ENCODE measurements at regions not wholly inside any gene's neighbourhood (a gene's known extent, or its start where the extent isn't known, plus 50 kb on each side); places are given as distances from the start of the nearest gene placed in this dataset.

GRCh38 chr12:30825341-30825740 lies 70.6 kb upstream of the CAPRIN2 start:
- H3K79me1 ChIP-seq (ENCODE audit: low read depth, low read length) = no peaks in the 10 kb centered on the region
- no peaks in the 10 kb centered on the region for H3K9me3 ChIP-seq (replicated peaks in 1 of 2; ENCODE audit: control insufficient read depth in 2 of 2, insufficient read depth in 1 of 2, low read depth in 1 of 2, low read length in 2 of 2)

DNA sequence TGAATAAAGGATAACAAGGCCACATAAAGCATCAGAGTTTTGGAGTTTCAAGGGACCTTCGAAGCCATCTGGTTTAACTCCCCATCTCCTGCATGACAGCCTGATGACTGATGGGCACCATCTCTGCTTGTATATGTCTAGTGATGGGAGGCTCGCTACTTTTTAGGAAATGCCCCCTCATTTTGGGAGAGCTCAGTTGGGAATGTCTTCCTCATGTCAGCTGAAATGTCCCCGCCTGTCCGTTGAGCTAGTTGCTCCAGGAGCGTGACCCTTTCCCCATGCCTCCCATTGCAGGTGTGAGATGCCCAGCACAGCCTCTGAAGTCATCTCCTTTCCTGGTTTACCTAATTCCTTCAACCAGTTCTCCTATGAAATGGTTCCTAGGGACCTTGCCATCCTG lies 69.6 kb upstream of the CAPRIN2 start:
- no CpG with 5 or more reads among the region's 5 CpGs for WGBS, 2 donors (ENCODE audit: extremely low coverage in 2 of 2, insufficient read length in 2 of 2, insufficient replicate concordance in 1 of 2)
- DNase-seq (ENCODE audit: low spot score) = no peak

More at GRCh38 chr12:30825341-30825740, 70.6 kb upstream of the CAPRIN2 start:
- WGBS, 2 donors (ENCODE audit: extremely low coverage in 2 of 2, insufficient read length in 2 of 2, insufficient replicate concordance in 1 of 2) = no CpG with 5 or more reads among the region's 4 CpGs
- Histone ChIP-seq H3K9ac (ENCODE audit: low read depth, low read length, poor library complexity) (no peak overlapping the region), H4K8ac (ENCODE audit: low read depth, low read length) (no peak overlapping the region), H3K18ac (ENCODE audit: low read length) (no peak overlapping the region), H3K23ac (ENCODE audit: low read depth, low read length, poor library complexity) (no peak overlapping the region), H2BK5ac (ENCODE audit: low read length) (no peak overlapping the region), H3K4me3 (ENCODE audit: low read length in 2 of 2) (no peak overlapping the region), H3K36me3 (replicated peaks in 1 of 2; ENCODE audit: control insufficient read depth in 2 of 2, insufficient read depth in 2 of 2, low read length in 2 of 2) (no peaks in the 10 kb centered on the region), H3K4me1 (ENCODE audit: control insufficient read depth in 2 of 2, insufficient read depth in 1 of 2, low read depth in 1 of 2, low read length in 2 of 2) (peaks cover 0 to 10% of the 10 kb centered on the region in 2 donors), H2BK120ac (ENCODE audit: low read depth, low read length) (no peak overlapping the region), H4K91ac (ENCODE audit: low read depth, low read length, poor library complexity) (no peak overlapping the region), H3K14ac (ENCODE audit: low read length) (no peak overlapping the region), H2AFZ (ENCODE audit: low read length) (no peak overlapping the region), H2BK12ac (ENCODE audit: low read length) (no peak overlapping the region), H3K4me2 (ENCODE audit: insufficient read depth, low read length, poor library complexity, severe bottlenecking) (no peak overlapping the region), H3K27ac (replicated peaks; ENCODE audit: low read length) (no peak overlapping the region), H2AK5ac (ENCODE audit: low read depth, low read length) (no peak overlapping the region), H3K4ac (ENCODE audit: low read length) (no peak overlapping the region), H3K27me3 (ENCODE audit: control insufficient read depth in 3 of 3, insufficient read depth in 3 of 3, low read depth in 1 of 3, low read length in 3 of 3) (peaks cover 0 to 50% (median 0%) of the 10 kb centered on the region in 3 experiments), H2BK15ac (ENCODE audit: low read length) (no peak overlapping the region)
- DNase-seq (ENCODE audit: low spot score) = no peak

GRCh38 chr12:30823764-30824163 lies 69.0 kb upstream of the CAPRIN2 start:
- WGBS, 2 donors (ENCODE audit: extremely low coverage in 2 of 2, insufficient read length in 2 of 2, insufficient replicate concordance in 1 of 2) = no CpG with 5 or more reads among the region's 13 CpGs
- H3K4ac ChIP-seq (ENCODE audit: low read length) = no peak overlapping the region
- H3K18ac ChIP-seq (ENCODE audit: low read length) = no peak overlapping the region
- no peak overlapping the region for H3K9ac ChIP-seq (ENCODE audit: low read depth, low read length, poor library complexity)
- H3K79me1 ChIP-seq (ENCODE audit: low read depth, low read length) = no peaks in the 10 kb centered on the region
- H2BK5ac ChIP-seq (ENCODE audit: low read length) = no peak overlapping the region
- H3K27me3 ChIP-seq (ENCODE audit: control insufficient read depth in 3 of 3, insufficient read depth in 3 of 3, low read depth in 1 of 3, low read length in 3 of 3) = peaks cover 0 to 47% (median 0%) of the 10 kb centered on the region in 3 experiments
- H3K9me3 ChIP-seq (replicated peaks in 1 of 2; ENCODE audit: control insufficient read depth in 2 of 2, insufficient read depth in 1 of 2, low read depth in 1 of 2, low read length in 2 of 2) = no peaks in the 10 kb centered on the region
- H3K4me3 ChIP-seq (ENCODE audit: low read length in 2 of 2) = no peak overlapping the region
- DNase-seq (ENCODE audit: low spot score) = no peak
- H3K4me2 ChIP-seq (ENCODE audit: insufficient read depth, low read length, poor library complexity, severe bottlenecking) = no peak overlapping the region
- no peak overlapping the region for H3K27ac ChIP-seq (replicated peaks; ENCODE audit: low read length)
- H2BK15ac ChIP-seq (ENCODE audit: low read length) = no peak overlapping the region
- no peak overlapping the region for H2AK5ac ChIP-seq (ENCODE audit: low read depth, low read length)
- no peak overlapping the region for H3K23ac ChIP-seq (ENCODE audit: low read depth, low read length, poor library complexity)
- no peak overlapping the region for H2BK12ac ChIP-seq (ENCODE audit: low read length)
- no peak overlapping the region for H4K91ac ChIP-seq (ENCODE audit: low read depth, low read length, poor library complexity)
- no peak overlapping the region for H2AFZ ChIP-seq (ENCODE audit: low read length)
- no peaks in the 10 kb centered on the region for H3K36me3 ChIP-seq (replicated peaks in 1 of 2; ENCODE audit: control insufficient read depth in 2 of 2, insufficient read depth in 2 of 2, low read length in 2 of 2)
- H4K8ac ChIP-seq (ENCODE audit: low read depth, low read length) = no peak overlapping the region
- H2BK120ac ChIP-seq (ENCODE audit: low read depth, low read length) = no peak overlapping the region
- no peak overlapping the region for H3K14ac ChIP-seq (ENCODE audit: low read length)
- peaks cover 0 to 10% of the 10 kb centered on the region in 2 donors for H3K4me1 ChIP-seq (ENCODE audit: control insufficient read depth in 2 of 2, insufficient read depth in 1 of 2, low read depth in 1 of 2, low read length in 2 of 2)

More for the DNA sequence above, 69.6 kb upstream of the CAPRIN2 start:
- no peak overlapping the region for H2BK5ac ChIP-seq (ENCODE audit: low read length)
- H4K91ac ChIP-seq (ENCODE audit: low read depth, low read length, poor library complexity) = no peak overlapping the region
- no peak overlapping the region for H3K18ac ChIP-seq (ENCODE audit: low read length)
- no peak overlapping the region for H3K4me3 ChIP-seq (ENCODE audit: low read length in 2 of 2)
- H3K9ac ChIP-seq (ENCODE audit: low read depth, low read length, poor library complexity) = no peak overlapping the region
- no peaks in the 10 kb centered on the region for H3K36me3 ChIP-seq (replicated peaks in 1 of 2; ENCODE audit: control insufficient read depth in 2 of 2, insufficient read depth in 2 of 2, low read length in 2 of 2)
- H2AK5ac ChIP-seq (ENCODE audit: low read depth, low read length) = no peak overlapping the region
- no peak overlapping the region for H3K27ac ChIP-seq (replicated peaks; ENCODE audit: low read length)
- no peak overlapping the region for H2AFZ ChIP-seq (ENCODE audit: low read length)
- H3K14ac ChIP-seq (ENCODE audit: low read length) = no peak overlapping the region
- H3K9me3 ChIP-seq (replicated peaks in 1 of 2; ENCODE audit: control insufficient read depth in 2 of 2, insufficient read depth in 1 of 2, low read depth in 1 of 2, low read length in 2 of 2) = no peaks in the 10 kb centered on the region
- H3K23ac ChIP-seq (ENCODE audit: low read depth, low read length, poor library complexity) = no peak overlapping the region
- H3K4me2 ChIP-seq (ENCODE audit: insufficient read depth, low read length, poor library complexity, severe bottlenecking) = no peak overlapping the region
- H3K27me3 ChIP-seq (ENCODE audit: control insufficient read depth in 3 of 3, insufficient read depth in 3 of 3, low read depth in 1 of 3, low read length in 3 of 3) = peaks cover 0 to 47% (median 0%) of the 10 kb centered on the region in 3 experiments
- no peak overlapping the region for H4K8ac ChIP-seq (ENCODE audit: low read depth, low read length)
- H2BK120ac ChIP-seq (ENCODE audit: low read depth, low read length) = no peak overlapping the region
- no peak overlapping the region for H2BK15ac ChIP-seq (ENCODE audit: low read length)
- H2BK12ac ChIP-seq (ENCODE audit: low read length) = no peak overlapping the region
- no peak overlapping the region for H3K4ac ChIP-seq (ENCODE audit: low read length)
- peaks cover 0 to 10% of the 10 kb centered on the region in 2 donors for H3K4me1 ChIP-seq (ENCODE audit: control insufficient read depth in 2 of 2, insufficient read depth in 1 of 2, low read depth in 1 of 2, low read length in 2 of 2)
- no peaks in the 10 kb centered on the region for H3K79me1 ChIP-seq (ENCODE audit: low read depth, low read length)

DNA sequence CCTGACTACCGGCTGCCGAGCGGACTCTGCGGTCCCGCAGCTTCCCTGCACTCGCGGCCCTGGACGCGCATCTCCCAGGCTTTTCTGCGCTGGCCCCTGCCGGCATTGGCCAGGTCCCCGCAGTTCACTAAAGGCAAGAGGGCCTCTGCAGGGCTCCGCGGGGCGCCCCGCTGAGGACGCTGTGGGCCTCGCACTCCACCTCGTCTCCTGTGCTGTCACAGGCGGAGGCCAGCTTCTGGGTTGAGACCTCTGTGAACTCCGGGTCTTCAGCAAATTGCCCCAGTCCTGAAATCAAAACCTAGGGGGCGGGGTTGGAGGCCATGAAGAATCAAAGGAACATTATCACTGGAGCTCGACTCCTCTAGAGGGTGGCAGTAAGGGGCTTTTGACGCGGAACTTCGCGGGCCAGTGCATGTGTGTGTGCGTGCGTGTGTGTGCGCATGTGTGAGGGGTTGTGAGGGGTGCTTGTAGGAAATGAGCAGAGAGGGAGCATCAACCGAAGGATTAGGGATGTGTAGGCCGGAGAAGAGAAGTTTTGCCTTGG lies 68.5 kb upstream of the CAPRIN2 start:
- no peak overlapping the region for H3K9ac ChIP-seq (ENCODE audit: low read depth, low read length, poor library complexity)
- no peak overlapping the region for H3K4ac ChIP-seq (ENCODE audit: low read length)
- no peaks in the 10 kb centered on the region for H3K9me3 ChIP-seq (replicated peaks in 1 of 2; ENCODE audit: control insufficient read depth in 2 of 2, insufficient read depth in 1 of 2, low read depth in 1 of 2, low read length in 2 of 2)
- peak overlapping the region; percentile 32 for H2BK15ac ChIP-seq (ENCODE audit: low read length)
- H2AK5ac ChIP-seq (ENCODE audit: low read depth, low read length) = no peak overlapping the region
- H4K91ac ChIP-seq (ENCODE audit: low read depth, low read length, poor library complexity) = no peak overlapping the region
- H3K79me1 ChIP-seq (ENCODE audit: low read depth, low read length) = no peaks in the 10 kb centered on the region
- peak overlapping the region; percentile 70 for H3K4me2 ChIP-seq (ENCODE audit: insufficient read depth, low read length, poor library complexity, severe bottlenecking)
- peak overlapping the region in 1 of 2 donors; percentile 31 for H3K4me3 ChIP-seq (ENCODE audit: low read length in 2 of 2)
- H3K14ac ChIP-seq (ENCODE audit: low read length) = no peak overlapping the region
- peaks cover 0 to 52% (median 0%) of the 10 kb centered on the region in 3 experiments for H3K27me3 ChIP-seq (ENCODE audit: control insufficient read depth in 3 of 3, insufficient read depth in 3 of 3, low read depth in 1 of 3, low read length in 3 of 3)
- H3K36me3 ChIP-seq (replicated peaks in 1 of 2; ENCODE audit: control insufficient read depth in 2 of 2, insufficient read depth in 2 of 2, low read length in 2 of 2) = no peaks in the 10 kb centered on the region
- H3K23ac ChIP-seq (ENCODE audit: low read depth, low read length, poor library complexity) = no peak overlapping the region
- no peak overlapping the region for H2BK5ac ChIP-seq (ENCODE audit: low read length)
- peak overlapping the region; percentile 81 for H2AFZ ChIP-seq (ENCODE audit: low read length)
- DNase-seq (ENCODE audit: low spot score) = peak; percentile 27
- H2BK120ac ChIP-seq (ENCODE audit: low read depth, low read length) = no peak overlapping the region
- H3K18ac ChIP-seq (ENCODE audit: low read length) = peak overlapping the region; percentile 39
- H3K27ac ChIP-seq (replicated peaks; ENCODE audit: low read length) = no peak overlapping the region
- H4K8ac ChIP-seq (ENCODE audit: low read depth, low read length) = peak overlapping the region; percentile 45
- H2BK12ac ChIP-seq (ENCODE audit: low read length) = no peak overlapping the region
- no CpG with 5 or more reads among the region's 32 CpGs for WGBS, 2 donors (ENCODE audit: extremely low coverage in 2 of 2, insufficient read length in 2 of 2, insufficient replicate concordance in 1 of 2)
- H3K4me1 ChIP-seq (ENCODE audit: control insufficient read depth in 2 of 2, insufficient read depth in 1 of 2, low read depth in 1 of 2, low read length in 2 of 2) = peaks cover 0 to 10% of the 10 kb centered on the region in 2 donors
